ENCODE measurements at regions not wholly inside any gene's neighbourhood (a gene's known extent, or its start where the extent isn't known, plus 50 kb on each side); places are given as distances from the start of the nearest gene placed in this dataset.

GRCh38 chr5:74405593-74405992, 234.9 kb downstream of the ENC1 start:
- no peak for DNase-seq (ENCODE audit: low read depth in 1 of 2, low spot score in 1 of 2)
- H3K27ac ChIP-seq = no peak overlapping the region
- no peaks in the 10 kb centered on the region for H3K9me3 ChIP-seq (ENCODE audit: low read depth)
- no peak for TF ChIP-seq CTCF (IDR thresholded peaks at IDR 0.05; ENCODE audit: low read depth, low read length)
- H3K4me1 ChIP-seq (ENCODE audit: low read depth) = no peaks in the 10 kb centered on the region
- H3K36me3 ChIP-seq = no peaks in the 10 kb centered on the region
- H3K4me3 ChIP-seq = no peak overlapping the region
- H3K27me3 ChIP-seq = no peaks in the 10 kb centered on the region

- DNase-seq (ENCODE audit: low read depth in 1 of 2, low spot score in 1 of 2) = no peak
- H3K36me3 ChIP-seq = no peaks in the 10 kb centered on the region
- TF ChIP-seq CTCF (IDR thresholded peaks at IDR 0.05; ENCODE audit: low read depth, low read length) = no peak
- H3K27me3 ChIP-seq = no peaks in the 10 kb centered on the region
- H3K4me1 ChIP-seq (ENCODE audit: low read depth) = no peaks in the 10 kb centered on the region
- H3K27ac ChIP-seq = no peak overlapping the region
- H3K9me3 ChIP-seq (ENCODE audit: low read depth) = no peaks in the 10 kb centered on the region
- no peak overlapping the region for H3K4me3 ChIP-seq
These were observed 235.7 kb downstream of the ENC1 start for GRCh38 chr5:74404574-74405508.

- Histone ChIP-seq H3K27me3 (no peaks in the 10 kb centered on the region), H3K36me3 (no peaks in the 10 kb centered on the region), H3K27ac (no peak overlapping the region), H3K9me3 (ENCODE audit: low read depth) (no peaks in the 10 kb centered on the region), H3K4me3 (no peak overlapping the region), H3K4me1 (ENCODE audit: low read depth) (no peaks in the 10 kb centered on the region)
- no peak for DNase-seq (ENCODE audit: low read depth in 1 of 2, low spot score in 1 of 2)
- no peak for TF ChIP-seq CTCF (IDR thresholded peaks at IDR 0.05; ENCODE audit: low read depth, low read length)
These were observed 236.8 kb downstream of the ENC1 start for GRCh38 chr5:74403771-74404170.

GRCh38 chr5:74402553-74402952, 238.0 kb downstream of the ENC1 start:
- Histone ChIP-seq H3K27me3 (no peaks in the 10 kb centered on the region), H3K9me3 (ENCODE audit: low read depth) (no peaks in the 10 kb centered on the region), H3K27ac (no peak overlapping the region), H3K4me3 (no peak overlapping the region), H3K4me1 (ENCODE audit: low read depth) (no peaks in the 10 kb centered on the region), H3K36me3 (no peaks in the 10 kb centered on the region)
- DNase-seq (ENCODE audit: low read depth in 1 of 2, low spot score in 1 of 2) = no peak
- TF ChIP-seq CTCF (IDR thresholded peaks at IDR 0.05; ENCODE audit: low read depth, low read length) = no peak

- TF ChIP-seq CTCF (IDR thresholded peaks at IDR 0.05; ENCODE audit: low read depth, low read length) = no peak
- H3K9me3 ChIP-seq (ENCODE audit: low read depth) = no peaks in the 10 kb centered on the region
- H3K27ac ChIP-seq = no peak overlapping the region
- no peak overlapping the region for H3K4me3 ChIP-seq
- DNase-seq (ENCODE audit: low read depth in 1 of 2, low spot score in 1 of 2) = no peak
- H3K36me3 ChIP-seq = no peaks in the 10 kb centered on the region
- H3K27me3 ChIP-seq = no peaks in the 10 kb centered on the region
- no peaks in the 10 kb centered on the region for H3K4me1 ChIP-seq (ENCODE audit: low read depth)
These were observed 238.6 kb downstream of the ENC1 start for GRCh38 chr5:74401946-74402320.

All from cardiac muscle cell (in vitro differentiated cells and primary cell).